Ovary (tissue), 3 donors: ENCODE measurements at regions not wholly inside any gene's neighbourhood (a gene's known extent, or its start where the extent isn't known, plus 50 kb on each side); places are given as distances from the start of the nearest gene placed in this dataset.

Experiments
- EP300 ChIP-seq: sonication (generic); formaldehyde crosslinking; IDR thresholded peaks from one replicate; pipeline ENCODE4 v1.6.1; 2017; ENCODE audit warnings: antibody characterized with exemption
- POLR2A ChIP-seq: fragments of 450-650 bp; IDR thresholded peaks from one replicate; pipeline ENCODE4 v1.6.1; 2017; ENCODE audit warnings: antibody characterized with exemption, mild to moderate bottlenecking, moderate library complexity
- TF ChIP-seq, protein P1 (sequence below), 3 donors: fragments of 450-650 bp in 2 of 3; fragments of 200-600 bp in 1 of 3; IDR thresholded peaks; one replicate each; pipeline versions ENCODE4 v1.5.1 to v1.8.0; 2016 to 2022; ENCODE audit warnings: antibody characterized with exemption in 3 of 3, mild to moderate bottlenecking in 1 of 3
- donor health status: DM: no; HTN: no; CAD: no.

DNA sequence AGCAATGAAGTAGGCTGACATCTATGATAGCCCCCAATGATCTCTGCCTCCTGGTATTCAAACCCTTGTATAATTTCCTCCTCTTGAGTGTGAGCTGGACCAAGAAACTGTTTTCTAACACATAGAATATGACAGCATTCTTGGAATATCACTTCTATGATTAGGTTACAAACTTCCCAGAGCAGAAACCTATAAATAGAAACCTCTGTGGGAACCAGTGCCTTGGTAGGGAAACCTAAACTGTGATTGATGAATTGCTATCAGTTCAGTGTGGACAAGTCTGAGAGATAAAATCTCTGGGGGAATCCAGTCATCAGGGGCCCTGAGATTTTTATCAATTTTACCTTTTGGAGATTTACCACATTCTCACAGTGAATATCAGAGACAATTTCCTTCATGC is 756.5 kb upstream of the AGA start:
- TF ChIP-seq, protein P1, sequence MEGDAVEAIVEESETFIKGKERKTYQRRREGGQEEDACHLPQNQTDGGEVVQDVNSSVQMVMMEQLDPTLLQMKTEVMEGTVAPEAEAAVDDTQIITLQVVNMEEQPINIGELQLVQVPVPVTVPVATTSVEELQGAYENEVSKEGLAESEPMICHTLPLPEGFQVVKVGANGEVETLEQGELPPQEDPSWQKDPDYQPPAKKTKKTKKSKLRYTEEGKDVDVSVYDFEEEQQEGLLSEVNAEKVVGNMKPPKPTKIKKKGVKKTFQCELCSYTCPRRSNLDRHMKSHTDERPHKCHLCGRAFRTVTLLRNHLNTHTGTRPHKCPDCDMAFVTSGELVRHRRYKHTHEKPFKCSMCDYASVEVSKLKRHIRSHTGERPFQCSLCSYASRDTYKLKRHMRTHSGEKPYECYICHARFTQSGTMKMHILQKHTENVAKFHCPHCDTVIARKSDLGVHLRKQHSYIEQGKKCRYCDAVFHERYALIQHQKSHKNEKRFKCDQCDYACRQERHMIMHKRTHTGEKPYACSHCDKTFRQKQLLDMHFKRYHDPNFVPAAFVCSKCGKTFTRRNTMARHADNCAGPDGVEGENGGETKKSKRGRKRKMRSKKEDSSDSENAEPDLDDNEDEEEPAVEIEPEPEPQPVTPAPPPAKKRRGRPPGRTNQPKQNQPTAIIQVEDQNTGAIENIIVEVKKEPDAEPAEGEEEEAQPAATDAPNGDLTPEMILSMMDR (IDR thresholded peaks at IDR 0.05): no peak
- TF ChIP-seq POLR2A (no peak), EP300 (no peak)
